Activated naive CD4-positive, alpha-beta T cell treated with anti-CD3 and anti-CD28 coated beads for 36 hours (primary cell): ENCODE measurements at regions not wholly inside any gene's neighbourhood (a gene's known extent, or its start where the extent isn't known, plus 50 kb on each side); places are given as distances from the start of the nearest gene placed in this dataset.
"Not testable (repeated sequence)": the region's sequence is repeated elsewhere in the genome, so short reads cannot be mapped to it uniquely, and the experiment has no call there.

Source experiments
- CTCF ChIA-PET: fragments of 350-600 bp; sonication (Branson Sonifier 250); formaldehyde crosslinking; loops from one replicate; lab custom pipeline; 2021; ENCODE audit warnings: antibody characterized with exemption; lab: Charles Lee
- DNase-seq: peaks from one replicate; pipeline ENCODE4 v3.0.0-alpha.2; 2020
- H3K27ac Mint-ChIP-seq: one replicate; pipeline ENCODE4 v1.8.0; 2021; ENCODE audit warnings: mild to moderate bottlenecking, mixed read lengths
- H3K27me3 Mint-ChIP-seq: one replicate; pipeline ENCODE4 v1.8.0; 2021; ENCODE audit warnings: low read depth, mixed read lengths
- H3K36me3 Mint-ChIP-seq: one replicate; pipeline ENCODE4 v1.8.0; 2021; ENCODE audit warnings: low read depth, mixed read lengths
- H3K4me1 Mint-ChIP-seq: one replicate; pipeline ENCODE4 v1.8.0; 2021; ENCODE audit warnings: low read depth, mixed read lengths
- H3K4me3 Mint-ChIP-seq: one replicate; pipeline ENCODE4 v1.8.0; 2021; ENCODE audit warnings: mild to moderate bottlenecking, moderate library complexity, mixed read lengths
- H3K9me3 Mint-ChIP-seq: one replicate; pipeline ENCODE4 v1.8.0; 2021; ENCODE audit warnings: mixed read lengths
- intact Hi-C: fragments of 100-400 bp; cut with micrococcal nuclease; formaldehyde crosslinking; loops from one replicate; pipeline ENCODE4 v1.15.1; 2023

DNA sequence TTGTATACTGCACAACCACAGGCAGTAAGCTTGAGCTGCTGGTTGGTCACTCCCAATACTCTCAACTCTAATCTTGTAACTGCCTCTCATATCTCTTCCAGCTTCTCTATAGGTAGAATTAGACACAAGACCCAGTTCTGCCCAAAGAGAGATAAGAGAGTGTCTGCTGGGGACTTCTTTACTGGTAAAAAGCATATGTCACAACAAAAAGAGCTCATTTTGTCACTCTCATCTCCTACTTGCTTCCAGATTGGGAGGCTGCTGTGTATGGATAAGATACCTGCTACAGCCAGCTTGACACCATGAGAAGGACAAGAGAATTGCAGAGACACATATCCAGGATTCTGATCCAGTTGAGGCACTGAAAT, 165.2 kb downstream of the PTH2R start:
- H3K9me3 Mint-ChIP-seq, result no peaks in the 10 kb centered on the region
- intact Hi-C loops, result no loop called here
- no peak overlapping the region for H3K4me3 Mint-ChIP-seq
- no peak overlapping the region for H3K27ac Mint-ChIP-seq
- H3K4me1 Mint-ChIP-seq, result no peaks in the 10 kb centered on the region
- H3K36me3 Mint-ChIP-seq, result no peaks in the 10 kb centered on the region
- CTCF ChIA-PET, result no interaction called here
- DNase-seq, result no peak
- no peaks in the 10 kb centered on the region for H3K27me3 Mint-ChIP-seq

DNA sequence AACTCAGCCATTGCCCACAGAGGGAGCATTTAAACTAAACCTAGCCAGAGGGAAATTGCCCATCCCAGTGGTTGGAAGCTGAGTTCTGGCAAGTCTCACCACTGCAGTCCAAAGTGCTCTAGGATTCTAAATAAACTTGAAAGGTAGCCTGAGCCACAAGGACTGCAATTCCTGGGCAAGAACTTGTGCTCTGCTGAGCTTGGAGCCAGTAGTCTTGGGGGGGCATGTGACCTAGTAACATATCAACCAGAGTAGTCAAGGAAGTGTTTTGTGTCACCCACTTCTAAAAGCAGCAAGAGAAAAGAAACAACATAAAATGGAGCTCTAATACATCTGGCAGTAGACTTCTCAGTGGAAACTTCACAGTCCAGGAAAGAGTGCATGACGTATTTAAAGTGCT, 167.0 kb downstream of the PTH2R start:
- DNase-seq, result no peak
- intact Hi-C loops, result no loop called here
- CTCF ChIA-PET, result no interaction called here
- H3K36me3 Mint-ChIP-seq, result no peaks in the 10 kb centered on the region
- H3K4me1 Mint-ChIP-seq, result no peaks in the 10 kb centered on the region
- peaks cover 5% of the 10 kb centered on the region for H3K9me3 Mint-ChIP-seq
- no peak overlapping the region for H3K4me3 Mint-ChIP-seq
- H3K27ac Mint-ChIP-seq, result no peak overlapping the region
- H3K27me3 Mint-ChIP-seq, result no peaks in the 10 kb centered on the region

DNA sequence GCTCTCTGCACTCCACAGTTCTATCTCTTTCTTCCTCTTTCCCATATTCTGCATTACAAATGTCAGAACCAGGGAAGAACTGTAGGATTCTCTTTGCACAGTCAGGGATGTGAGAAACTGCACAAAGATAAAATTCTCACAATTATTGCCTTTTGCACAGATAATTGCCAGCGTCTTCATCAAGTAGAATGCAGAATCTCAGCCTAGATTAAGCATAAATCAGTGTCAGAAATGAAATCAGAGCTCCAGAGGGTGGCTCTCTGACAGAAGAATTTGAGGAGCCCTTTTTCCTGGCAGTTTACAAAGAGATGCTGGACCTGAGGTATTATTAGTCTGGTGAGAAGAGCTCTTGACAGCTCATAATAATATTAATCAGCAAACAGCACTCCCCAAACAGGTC, 173.1 kb downstream of the PTH2R start:
- Mint-ChIP-seq H3K4me3 (no peak overlapping the region), H3K27ac (no peak overlapping the region), H3K27me3 (no peaks in the 10 kb centered on the region), H3K9me3 (peaks cover 5% of the 10 kb centered on the region), H3K4me1 (no peaks in the 10 kb centered on the region), H3K36me3 (no peaks in the 10 kb centered on the region)
- intact Hi-C loops, result no loop called here
- DNase-seq, result no peak
- CTCF ChIA-PET, result no interaction called here

DNA sequence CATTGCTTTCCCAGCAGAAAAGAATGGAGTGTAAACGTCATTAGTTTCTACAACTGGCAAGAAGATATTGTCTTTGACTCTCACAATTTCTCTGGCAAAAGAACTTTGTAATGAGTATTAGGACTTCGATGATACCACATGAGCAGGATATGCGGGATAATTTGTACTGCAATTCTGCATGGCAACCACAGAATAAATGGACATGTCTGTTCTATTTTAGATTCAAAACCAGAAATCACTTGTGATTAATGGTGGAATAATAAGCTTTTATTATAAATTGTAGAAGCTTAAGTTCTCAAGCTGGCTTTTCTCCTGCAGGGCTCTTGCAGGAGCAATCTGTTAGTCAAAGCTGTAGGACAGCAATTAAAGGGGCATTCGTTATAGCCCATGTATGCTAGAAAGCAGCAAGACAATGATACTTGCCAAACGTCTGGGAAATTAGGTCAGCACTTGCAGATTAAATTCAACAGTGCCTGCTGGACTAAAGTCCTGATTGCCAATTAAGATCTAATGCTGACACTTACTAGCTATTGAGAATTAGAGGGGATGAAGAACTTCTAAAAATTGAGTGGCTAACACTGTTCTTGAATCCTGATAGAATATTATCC, 177.9 kb downstream of the PTH2R start:
- Mint-ChIP-seq H3K27me3 (no peaks in the 10 kb centered on the region), H3K9me3 (peaks cover 3% of the 10 kb centered on the region), H3K27ac (no peak overlapping the region), H3K36me3 (no peaks in the 10 kb centered on the region), H3K4me1 (no peaks in the 10 kb centered on the region), H3K4me3 (no peak overlapping the region)
- CTCF ChIA-PET, result no interaction called here
- no peak for DNase-seq
- intact Hi-C loops, result no loop called here

DNA sequence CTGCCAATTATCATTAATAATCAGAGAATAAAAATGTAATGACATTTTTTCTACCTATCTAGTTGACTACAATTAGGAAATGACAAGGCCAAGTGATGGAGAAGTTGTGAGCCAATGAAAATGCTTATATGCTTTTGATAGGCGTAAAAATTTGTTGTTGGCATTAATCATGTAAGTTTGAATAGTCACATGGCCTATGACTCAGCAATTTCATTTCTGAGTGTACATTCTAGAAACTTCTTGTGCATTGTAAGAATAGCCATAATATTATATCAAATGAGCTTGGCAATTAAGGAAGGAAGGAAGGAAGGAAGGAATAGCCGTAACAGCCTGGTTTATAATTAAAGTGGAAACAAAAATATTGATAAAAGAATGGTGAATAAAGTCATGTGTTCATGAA, 179.9 kb downstream of the PTH2R start:
- Mint-ChIP-seq H3K27ac (no peak overlapping the region), H3K4me3 (no peak overlapping the region), H3K27me3 (no peaks in the 10 kb centered on the region), H3K4me1 (no peaks in the 10 kb centered on the region), H3K36me3 (no peaks in the 10 kb centered on the region), H3K9me3 (peaks cover 5% of the 10 kb centered on the region)
- DNase-seq, result no peak
- intact Hi-C loops, result no loop called here
- CTCF ChIA-PET, result no interaction called here

DNA sequence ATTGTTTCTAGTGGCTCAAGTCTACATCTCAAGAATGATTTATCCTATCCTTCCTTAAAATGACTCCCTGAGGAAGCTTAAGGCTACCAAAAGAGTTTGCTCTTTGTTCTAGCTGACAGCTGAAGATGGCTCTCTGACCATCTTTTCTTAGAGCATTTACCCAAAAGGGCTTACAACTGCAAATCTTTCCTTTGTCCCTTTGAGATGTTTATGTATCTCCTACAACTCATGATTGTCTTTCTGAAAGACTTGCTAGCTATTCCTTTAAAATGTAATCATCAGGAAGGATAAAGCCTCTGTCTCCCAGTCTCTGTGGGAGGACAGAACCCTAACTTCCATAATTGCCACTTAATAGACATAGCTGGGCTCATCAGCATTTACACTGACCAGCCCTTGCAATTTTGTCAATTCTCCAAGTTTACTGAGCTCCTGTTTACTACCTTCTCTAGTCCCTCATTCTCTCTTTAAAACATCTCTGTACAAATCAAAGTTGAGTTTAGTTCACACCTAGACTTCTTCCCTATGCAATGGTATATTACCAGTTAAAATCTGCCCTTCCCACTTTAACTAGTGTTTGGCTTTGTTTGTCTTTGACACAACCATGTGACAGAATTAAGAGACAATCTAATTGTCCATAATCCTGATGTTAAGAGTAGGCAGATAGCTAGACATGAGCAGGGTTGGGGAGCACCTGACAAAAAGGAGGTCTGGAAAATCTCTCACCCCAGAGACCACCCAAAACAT, 188.2 kb downstream of the PTH2R start:
- no peak overlapping the region for H3K4me3 Mint-ChIP-seq
- intact Hi-C loops, result no loop called here
- H3K9me3 Mint-ChIP-seq, result peaks cover 2% of the 10 kb centered on the region

DNA sequence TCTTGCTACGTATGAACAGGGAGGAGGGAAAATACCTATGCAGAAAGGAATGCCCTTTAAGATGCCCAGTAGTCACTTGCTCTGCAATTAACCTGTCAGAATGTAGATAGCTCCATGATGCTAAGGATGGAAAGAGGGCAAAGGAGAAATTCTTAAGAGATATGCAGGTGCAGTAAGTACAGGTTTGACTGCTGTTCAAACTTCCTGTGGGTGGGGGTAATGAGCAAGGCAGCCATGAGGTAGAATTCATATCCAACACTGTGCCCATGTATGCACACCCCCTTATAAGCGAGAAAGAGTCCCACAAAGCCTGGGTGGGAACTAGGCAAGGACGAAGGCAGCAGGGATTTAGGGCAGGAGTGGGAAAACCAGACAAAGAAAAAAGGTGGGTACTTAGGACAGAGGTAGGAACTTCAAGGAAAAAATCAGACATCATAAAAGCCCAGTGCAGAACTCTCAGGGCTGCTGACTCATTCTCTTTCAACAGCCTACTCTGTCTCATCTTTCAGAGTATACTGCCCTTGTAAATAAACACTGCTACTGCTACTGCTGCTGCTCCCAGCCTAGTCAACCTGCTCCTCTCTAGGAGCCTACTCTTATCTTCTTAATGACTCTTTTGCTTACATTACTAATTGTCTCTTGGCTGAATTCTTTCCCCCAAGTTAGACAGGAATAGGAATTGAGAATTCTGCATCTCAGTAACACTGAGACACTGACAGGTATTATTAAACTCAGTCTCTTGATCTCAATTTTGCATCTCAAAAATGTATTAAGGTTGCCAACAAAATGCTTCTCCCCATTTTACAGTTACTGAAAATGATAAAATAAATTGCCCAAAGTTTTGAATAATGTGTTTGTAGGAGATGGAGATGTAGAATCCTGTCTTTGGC, 189.0 kb downstream of the PTH2R start:
- CTCF ChIA-PET, result no interaction called here
- no peaks in the 10 kb centered on the region for H3K36me3 Mint-ChIP-seq
- no peak overlapping the region for H3K27ac Mint-ChIP-seq
- intact Hi-C loops, result no loop called here
- H3K4me3 Mint-ChIP-seq, result no peak overlapping the region
- DNase-seq, result no peak
- peaks cover 2% of the 10 kb centered on the region for H3K9me3 Mint-ChIP-seq
- H3K27me3 Mint-ChIP-seq, result no peaks in the 10 kb centered on the region
- no peaks in the 10 kb centered on the region for H3K4me1 Mint-ChIP-seq

More for the DNA sequence above, 188.2 kb downstream of the PTH2R start:
- H3K27me3 Mint-ChIP-seq, result no peaks in the 10 kb centered on the region
- no peak for DNase-seq
- no peaks in the 10 kb centered on the region for H3K4me1 Mint-ChIP-seq
- no peaks in the 10 kb centered on the region for H3K36me3 Mint-ChIP-seq
- CTCF ChIA-PET, result no interaction called here
- no peak overlapping the region for H3K27ac Mint-ChIP-seq

DNA sequence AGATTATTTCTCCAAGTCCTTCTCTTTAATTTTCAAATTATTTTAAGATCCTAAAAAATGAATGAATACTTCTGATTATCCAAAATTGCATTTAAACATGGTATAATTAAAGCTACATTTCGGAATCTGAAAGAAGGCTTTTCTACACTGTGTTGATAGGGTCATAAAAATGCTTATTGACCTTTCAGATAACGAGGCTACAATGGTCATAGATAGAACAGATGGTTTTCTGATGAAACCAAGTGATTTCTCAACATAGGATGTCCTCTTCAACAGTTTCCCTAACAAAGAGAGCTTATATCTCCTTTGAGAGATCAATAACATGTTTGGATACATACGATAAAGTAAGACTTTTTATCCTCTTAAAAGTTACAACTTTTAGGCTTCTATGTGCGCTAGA, 201.1 kb downstream of the PTH2R start:
- no peaks in the 10 kb centered on the region for H3K27me3 Mint-ChIP-seq
- intact Hi-C loops, result no loop called here
- no peak overlapping the region for H3K4me3 Mint-ChIP-seq
- H3K4me1 Mint-ChIP-seq, result no peaks in the 10 kb centered on the region
- H3K27ac Mint-ChIP-seq, result no peak overlapping the region
- CTCF ChIA-PET, result no interaction called here
- no peak for DNase-seq
- no peaks in the 10 kb centered on the region for H3K36me3 Mint-ChIP-seq
- H3K9me3 Mint-ChIP-seq, result peaks cover 11% of the 10 kb centered on the region

DNA sequence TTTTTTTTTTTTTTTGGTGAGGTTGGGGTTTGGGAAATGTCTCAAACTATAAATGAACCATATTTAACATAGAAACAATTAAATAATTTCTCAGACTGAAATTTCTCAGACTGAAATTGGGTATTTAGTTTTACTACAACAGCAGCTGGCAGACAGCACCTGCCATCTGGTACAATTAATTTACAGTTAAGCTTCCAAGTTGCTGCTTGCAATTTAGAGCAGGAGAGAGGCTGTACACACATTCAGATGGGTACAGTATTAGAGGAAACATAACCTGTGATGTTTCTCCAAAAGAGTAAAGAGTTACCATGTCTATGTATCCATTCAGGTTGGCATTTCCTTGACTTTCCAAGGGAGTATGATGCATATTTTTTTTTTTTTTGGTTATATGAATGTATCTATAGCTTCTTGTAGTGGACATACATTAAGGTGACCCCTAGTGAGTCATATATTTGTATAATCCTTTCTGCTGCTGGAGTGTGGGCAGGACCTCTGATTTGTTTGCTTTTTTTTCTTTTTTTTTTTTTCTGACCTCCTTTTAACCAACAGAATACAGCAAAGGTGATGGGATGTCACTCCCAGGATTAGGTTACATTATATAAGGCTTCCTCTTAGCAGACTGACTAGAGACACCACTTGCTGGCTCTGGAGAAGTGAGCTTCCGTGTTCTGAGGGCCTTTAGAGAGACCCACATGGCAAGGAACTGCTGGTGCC, 201.7 kb downstream of the PTH2R start:
- H3K9me3 Mint-ChIP-seq, result peaks cover 13% of the 10 kb centered on the region
- no peaks in the 10 kb centered on the region for H3K4me1 Mint-ChIP-seq
- CTCF ChIA-PET, result no interaction called here
- no peak overlapping the region for H3K4me3 Mint-ChIP-seq
- H3K27ac Mint-ChIP-seq, result no peak overlapping the region
- H3K36me3 Mint-ChIP-seq, result no peaks in the 10 kb centered on the region
- intact Hi-C loops, result no loop called here
- H3K27me3 Mint-ChIP-seq, result no peaks in the 10 kb centered on the region
- no peak for DNase-seq

DNA sequence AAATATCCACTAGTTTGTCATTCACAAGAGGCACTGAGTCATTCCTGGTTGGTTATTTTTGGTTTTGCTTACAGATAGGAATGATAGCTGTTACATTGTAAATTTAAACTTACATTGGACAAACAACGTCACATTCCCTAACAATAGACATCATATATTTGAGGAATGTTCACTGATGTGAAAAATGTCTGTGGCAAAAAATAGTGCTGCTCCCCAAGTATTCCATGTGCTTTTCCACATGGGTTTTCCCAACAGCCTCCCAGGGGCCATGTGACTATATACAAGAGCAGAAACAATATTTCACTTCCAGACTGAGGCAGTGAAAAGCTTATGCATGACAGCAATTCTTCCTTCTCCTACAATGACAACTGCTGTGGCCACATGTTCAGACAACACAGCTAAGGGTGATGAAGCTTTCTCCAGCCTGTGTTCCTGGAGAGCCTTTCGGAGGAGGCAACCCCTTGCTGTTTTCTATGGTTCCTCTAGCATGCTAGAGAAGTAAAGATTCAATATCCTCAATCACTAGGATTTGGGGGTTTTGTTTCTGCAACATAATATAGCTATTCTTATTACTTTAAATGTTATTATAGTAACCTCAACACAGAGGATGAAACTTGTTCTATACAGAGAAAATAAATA, 202.7 kb downstream of the PTH2R start:
- CTCF ChIA-PET, result no interaction called here
- peaks cover 13% of the 10 kb centered on the region for H3K9me3 Mint-ChIP-seq
- intact Hi-C loops, result no loop called here
- H3K4me1 Mint-ChIP-seq, result no peaks in the 10 kb centered on the region
- H3K27ac Mint-ChIP-seq, result no peak overlapping the region
- no peak overlapping the region for H3K4me3 Mint-ChIP-seq
- H3K36me3 Mint-ChIP-seq, result no peaks in the 10 kb centered on the region
- no peaks in the 10 kb centered on the region for H3K27me3 Mint-ChIP-seq
- no peak for DNase-seq

DNA sequence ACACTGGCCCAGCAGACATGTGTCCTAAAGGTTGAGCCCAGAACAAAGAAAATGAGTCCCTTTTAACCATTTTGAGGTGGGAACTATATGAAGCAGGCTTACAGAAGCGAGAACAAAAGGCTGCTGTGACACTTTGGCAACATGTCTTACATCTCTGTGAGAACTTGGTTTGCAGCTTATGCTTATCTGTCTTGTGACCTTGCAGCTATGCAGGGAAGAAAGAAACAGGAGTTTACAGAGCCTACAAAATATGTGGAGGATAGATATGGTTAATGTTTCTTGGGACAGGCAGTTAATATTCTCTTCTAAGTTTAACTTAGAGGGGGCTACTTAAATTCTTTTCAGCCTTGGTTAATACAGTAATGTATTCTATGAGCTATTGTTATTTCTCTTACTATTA, 209.1 kb downstream of the PTH2R start:
- H3K27me3 Mint-ChIP-seq, H3K4me3 Mint-ChIP-seq, CTCF ChIA-PET, H3K27ac Mint-ChIP-seq, intact Hi-C loops, H3K4me1 Mint-ChIP-seq, DNase-seq, H3K36me3 Mint-ChIP-seq: not testable (repeated sequence)
- H3K9me3 Mint-ChIP-seq, result peaks cover 15% of the 10 kb centered on the region

DNA sequence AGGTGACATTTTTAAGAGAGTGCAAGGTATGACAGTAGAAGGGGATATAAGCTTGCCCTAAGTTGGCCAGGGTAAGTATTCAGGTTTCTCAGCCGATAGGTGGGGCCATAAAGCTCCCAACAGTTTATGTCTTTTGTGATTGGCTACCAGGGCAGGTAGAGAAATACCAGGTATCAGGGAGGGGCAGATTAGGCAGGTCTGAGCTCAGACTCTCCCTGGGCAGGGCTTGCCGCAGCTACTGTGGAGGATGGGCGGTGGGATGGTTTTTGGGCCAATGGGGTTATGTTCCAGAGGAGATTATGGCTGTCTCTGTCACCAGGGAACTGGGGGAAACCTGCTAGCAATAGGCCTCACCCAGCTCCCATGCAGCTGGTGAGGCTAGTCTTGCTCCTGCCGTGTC, 211.6 kb downstream of the PTH2R start:
- no peak overlapping the region for H3K4me3 Mint-ChIP-seq
- CTCF ChIA-PET, result no interaction called here

More for the DNA sequence above, 211.6 kb downstream of the PTH2R start:
- H3K27me3 Mint-ChIP-seq, result no peaks in the 10 kb centered on the region
- H3K9me3 Mint-ChIP-seq, result peaks cover 4% of the 10 kb centered on the region
- H3K36me3 Mint-ChIP-seq, result no peaks in the 10 kb centered on the region
- H3K4me1 Mint-ChIP-seq, result no peaks in the 10 kb centered on the region
- H3K27ac Mint-ChIP-seq, result no peak overlapping the region
- no peak for DNase-seq
- intact Hi-C loops, result no loop called here
